HepG2 (cell line): ENCODE measurements at regions not wholly inside any gene's neighbourhood (a gene's known extent, or its start where the extent isn't known, plus 50 kb on each side); places are given as distances from the start of the nearest gene placed in this dataset.

ENCODE experiments used
- ELF4 ChIP-seq: sonication (generic); formaldehyde crosslinking; IDR thresholded peaks from 2 replicates; pipeline ENCODE4 v1.5.0; 2020; ENCODE audit warnings: missing genetic modification reagents, mild to moderate bottlenecking, moderate library complexity, borderline replicate concordance
- HNRNPK ChIP-seq: fragments of 200-400 bp; formaldehyde crosslinking; IDR thresholded peaks from 2 replicates; pipeline ENCODE4 v1.6.1; 2018; ENCODE audit warnings: low read length, low read depth, moderate library complexity, mild to moderate bottlenecking; ENCODE audit not compliant: poor library complexity, severe bottlenecking
- RNF2 ChIP-seq: fragments of 450-650 bp; conservative IDR thresholded peaks from 2 replicates; pipeline ENCODE4 v1.6.1; 2016; ENCODE audit warnings: low read depth
- STAT5B ChIP-seq: sonication (generic); formaldehyde crosslinking; IDR thresholded peaks from 2 replicates; pipeline ENCODE4 v1.4.0; 2020; ENCODE audit warnings: missing genetic modification reagents
- TCF7L2 ChIP-seq: IDR thresholded peaks from 2 replicates; pipeline ENCODE4 v1.6.1; 2011; ENCODE audit warnings: mild to moderate bottlenecking, low read depth, low read length, moderate library complexity
- ZNF331 ChIP-seq: sonication (generic); formaldehyde crosslinking; IDR thresholded peaks from 2 replicates; pipeline ENCODE4 v1.4.0; 2020; ENCODE audit warnings: missing genetic modification reagents
- ZNF530 ChIP-seq: sonication (generic); formaldehyde crosslinking; IDR thresholded peaks from 2 replicates; pipeline ENCODE4 v1.5.0; 2020; ENCODE audit warnings: low read depth, mild to moderate bottlenecking, missing genetic modification reagents
- ZNF792 ChIP-seq: IDR thresholded peaks from 2 replicates; pipeline ENCODE4 v1.6.1; 2016
- TF ChIP-seq, protein P1 (sequence below): sonication (generic); formaldehyde crosslinking; IDR thresholded peaks from 2 replicates; pipeline ENCODE4 v1.4.0; 2020; ENCODE audit warnings: missing genetic modification reagents
- TF ChIP-seq, protein P2 (sequence below): sonication (generic); formaldehyde crosslinking; IDR thresholded peaks from 2 replicates; pipeline ENCODE4 v1.5.0; 2020; ENCODE audit warnings: mild to moderate bottlenecking, missing genetic modification reagents, moderate library complexity

DNA sequence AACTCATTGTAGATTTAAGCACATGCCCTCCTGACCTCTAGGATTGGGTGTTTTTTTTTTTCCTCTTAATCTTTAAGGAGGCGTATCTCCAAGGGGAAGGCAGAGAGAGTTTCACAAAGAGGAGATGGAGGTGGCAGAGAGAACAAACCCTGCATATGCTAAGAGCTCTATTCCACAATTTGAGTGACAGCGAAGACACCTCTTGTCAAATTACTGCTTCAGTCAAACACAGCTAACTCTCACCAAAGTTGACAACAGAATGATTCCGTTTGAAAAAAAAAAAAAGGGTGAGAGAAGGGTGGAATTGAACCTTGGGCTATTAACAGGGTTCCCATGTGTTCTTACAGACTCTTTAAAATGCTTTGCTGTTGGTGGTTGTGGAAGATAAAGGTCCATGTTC is 112.6 kb downstream of the NXPE2 start:
- TF ChIP-seq, protein P1, sequence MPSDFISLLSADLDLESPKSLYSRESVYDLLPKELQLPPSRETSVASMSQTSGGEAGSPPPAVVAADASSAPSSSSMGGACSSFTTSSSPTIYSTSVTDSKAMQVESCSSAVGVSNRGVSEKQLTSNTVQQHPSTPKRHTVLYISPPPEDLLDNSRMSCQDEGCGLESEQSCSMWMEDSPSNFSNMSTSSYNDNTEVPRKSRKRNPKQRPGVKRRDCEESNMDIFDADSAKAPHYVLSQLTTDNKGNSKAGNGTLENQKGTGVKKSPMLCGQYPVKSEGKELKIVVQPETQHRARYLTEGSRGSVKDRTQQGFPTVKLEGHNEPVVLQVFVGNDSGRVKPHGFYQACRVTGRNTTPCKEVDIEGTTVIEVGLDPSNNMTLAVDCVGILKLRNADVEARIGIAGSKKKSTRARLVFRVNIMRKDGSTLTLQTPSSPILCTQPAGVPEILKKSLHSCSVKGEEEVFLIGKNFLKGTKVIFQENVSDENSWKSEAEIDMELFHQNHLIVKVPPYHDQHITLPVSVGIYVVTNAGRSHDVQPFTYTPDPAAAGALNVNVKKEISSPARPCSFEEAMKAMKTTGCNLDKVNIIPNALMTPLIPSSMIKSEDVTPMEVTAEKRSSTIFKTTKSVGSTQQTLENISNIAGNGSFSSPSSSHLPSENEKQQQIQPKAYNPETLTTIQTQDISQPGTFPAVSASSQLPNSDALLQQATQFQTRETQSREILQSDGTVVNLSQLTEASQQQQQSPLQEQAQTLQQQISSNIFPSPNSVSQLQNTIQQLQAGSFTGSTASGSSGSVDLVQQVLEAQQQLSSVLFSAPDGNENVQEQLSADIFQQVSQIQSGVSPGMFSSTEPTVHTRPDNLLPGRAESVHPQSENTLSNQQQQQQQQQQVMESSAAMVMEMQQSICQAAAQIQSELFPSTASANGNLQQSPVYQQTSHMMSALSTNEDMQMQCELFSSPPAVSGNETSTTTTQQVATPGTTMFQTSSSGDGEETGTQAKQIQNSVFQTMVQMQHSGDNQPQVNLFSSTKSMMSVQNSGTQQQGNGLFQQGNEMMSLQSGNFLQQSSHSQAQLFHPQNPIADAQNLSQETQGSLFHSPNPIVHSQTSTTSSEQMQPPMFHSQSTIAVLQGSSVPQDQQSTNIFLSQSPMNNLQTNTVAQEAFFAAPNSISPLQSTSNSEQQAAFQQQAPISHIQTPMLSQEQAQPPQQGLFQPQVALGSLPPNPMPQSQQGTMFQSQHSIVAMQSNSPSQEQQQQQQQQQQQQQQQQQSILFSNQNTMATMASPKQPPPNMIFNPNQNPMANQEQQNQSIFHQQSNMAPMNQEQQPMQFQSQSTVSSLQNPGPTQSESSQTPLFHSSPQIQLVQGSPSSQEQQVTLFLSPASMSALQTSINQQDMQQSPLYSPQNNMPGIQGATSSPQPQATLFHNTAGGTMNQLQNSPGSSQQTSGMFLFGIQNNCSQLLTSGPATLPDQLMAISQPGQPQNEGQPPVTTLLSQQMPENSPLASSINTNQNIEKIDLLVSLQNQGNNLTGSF (CRISPR knock-in tag), result no peak
- no peak for TF ChIP-seq ZNF530 (CRISPR knock-in tag)
- no peak for TF ChIP-seq RNF2
- TF ChIP-seq ZNF792, result no peak
- TF ChIP-seq TCF7L2, result no peak
- no peak for TF ChIP-seq ELF4 (CRISPR knock-in tag)
- no peak for TF ChIP-seq ZNF331 (CRISPR knock-in tag)
- TF ChIP-seq, protein P2, sequence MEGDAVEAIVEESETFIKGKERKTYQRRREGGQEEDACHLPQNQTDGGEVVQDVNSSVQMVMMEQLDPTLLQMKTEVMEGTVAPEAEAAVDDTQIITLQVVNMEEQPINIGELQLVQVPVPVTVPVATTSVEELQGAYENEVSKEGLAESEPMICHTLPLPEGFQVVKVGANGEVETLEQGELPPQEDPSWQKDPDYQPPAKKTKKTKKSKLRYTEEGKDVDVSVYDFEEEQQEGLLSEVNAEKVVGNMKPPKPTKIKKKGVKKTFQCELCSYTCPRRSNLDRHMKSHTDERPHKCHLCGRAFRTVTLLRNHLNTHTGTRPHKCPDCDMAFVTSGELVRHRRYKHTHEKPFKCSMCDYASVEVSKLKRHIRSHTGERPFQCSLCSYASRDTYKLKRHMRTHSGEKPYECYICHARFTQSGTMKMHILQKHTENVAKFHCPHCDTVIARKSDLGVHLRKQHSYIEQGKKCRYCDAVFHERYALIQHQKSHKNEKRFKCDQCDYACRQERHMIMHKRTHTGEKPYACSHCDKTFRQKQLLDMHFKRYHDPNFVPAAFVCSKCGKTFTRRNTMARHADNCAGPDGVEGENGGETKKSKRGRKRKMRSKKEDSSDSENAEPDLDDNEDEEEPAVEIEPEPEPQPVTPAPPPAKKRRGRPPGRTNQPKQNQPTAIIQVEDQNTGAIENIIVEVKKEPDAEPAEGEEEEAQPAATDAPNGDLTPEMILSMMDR, result no peak
- no peak for TF ChIP-seq STAT5B (CRISPR knock-in tag)
- TF ChIP-seq HNRNPK, result no peak
